A549 (cell line): ENCODE measurements at regions not wholly inside any gene's neighbourhood (a gene's known extent, or its start where the extent isn't known, plus 50 kb on each side); places are given as distances from the start of the nearest gene placed in this dataset.
A peak's percentile ranks its signal among the peaks of the same experiment; 100 is the strongest.

Experiments used
- ATAC-seq, 2 experiments: fragments of 200-7000 bp in 1 of 2; fragments of >200 bp in 1 of 2; cut with Nextera tagmentation in 1 of 2; cut with Tn5 transposase in 1 of 2; 3 replicates each; pipeline versions ENCODE4 v1.8.0 to v1.9.1; 2018 to 2020; ENCODE audit warnings: mild to moderate bottlenecking in 1 of 2, moderate library complexity in 1 of 2
- CTCF ChIA-PET: fragments of 300-600 bp; sonication (Branson Sonifier 250); formaldehyde crosslinking; extraction: SDS; loops from one replicate; lab custom pipeline; 2021; ENCODE audit warnings: antibody characterized with exemption, inconsistent platforms; lab: Yijun Ruan, JAX
- POLR2A ChIA-PET: fragments of 350-600 bp; formaldehyde crosslinking; extraction: SDS; loops from one replicate; lab custom pipeline; 2021; ENCODE audit warnings: antibody characterized with exemption, inconsistent platforms; lab: Yijun Ruan, JAX
- DNase-seq, 2 experiments: peaks; one replicate each; pipeline versions ENCODE4 v3.0.0 to v3.0.0-alpha.2; 2011 to 2016; ENCODE audit warnings: low read depth in 1 of 2, low spot score in 1 of 2
- FAIRE-seq: peaks from 2 replicates; lab custom pipeline; 2011; peaks lifted over from hg19 to GRCh38; lab: Jason Lieb, UNC
- H3K27ac ChIP-seq, 2 experiments: fragments of >200 bp; sonication (Bioruptor Twin); formaldehyde crosslinking; 3 replicates each; pipeline ENCODE4 v1.5.1; 2016 to 2017
- H3K4me1 ChIP-seq: fragments of >200 bp; sonication (Bioruptor Twin); formaldehyde crosslinking; 3 replicates; pipeline ENCODE4 v1.6.1; 2016
- H3K4me2 ChIP-seq: fragments of >200 bp; sonication (Bioruptor Twin); formaldehyde crosslinking; 3 replicates; pipeline ENCODE4 v1.6.1; 2016
- H3K4me3 ChIP-seq: fragments of >200 bp; sonication (Bioruptor Twin); formaldehyde crosslinking; 3 replicates; pipeline ENCODE4 v1.5.1; 2016
- H3K9me3 ChIP-seq: fragments of >200 bp; sonication (Bioruptor Twin); formaldehyde crosslinking; 3 replicates; pipeline ENCODE4 v1.6.1; 2016
- BCL3 ChIP-seq: fragments of >200 bp; sonication (Bioruptor Twin); formaldehyde crosslinking; IDR thresholded peaks from 3 replicates; pipeline ENCODE4 v1.6.1; 2016
- CBX2 ChIP-seq: fragments of 200-600 bp; sonication (generic); IDR thresholded peaks from 2 replicates; pipeline ENCODE4 v1.6.1; 2016; ENCODE audit warnings: low read depth, mild to moderate bottlenecking, borderline replicate concordance
- CEBPB ChIP-seq, 2 experiments: fragments of >200 bp in 1 of 2; sonication (Bioruptor Twin) in 1 of 2; formaldehyde crosslinking in 1 of 2; IDR thresholded peaks; 2 replicates each; pipeline ENCODE4 v1.6.1; 2012 to 2016
- CHD2 ChIP-seq: fragments of 150-350 bp; IDR thresholded peaks from 2 replicates; pipeline ENCODE4 v1.6.1; 2014; ENCODE audit warnings: low read length; ENCODE audit not compliant: partially characterized antibody
- EHMT2 ChIP-seq: fragments of 200-600 bp; sonication (generic); IDR thresholded peaks from 2 replicates; pipeline ENCODE4 v1.6.1; 2016; ENCODE audit warnings: antibody characterized with exemption, low read depth, mild to moderate bottlenecking, moderate library complexity
- EP300 ChIP-seq, 2 experiments: fragments of >200 bp; sonication (Bioruptor Twin); formaldehyde crosslinking; IDR thresholded peaks; 2 replicates in 1 of 2; 3 replicates in 1 of 2; pipeline ENCODE4 v1.6.1; 2016 to 2017
- ESRRA ChIP-seq: fragments of 150-350 bp; IDR thresholded peaks from 2 replicates; pipeline ENCODE4 v1.6.1; 2014; ENCODE audit warnings: mild to moderate bottlenecking, low read length, borderline replicate concordance
- FOSB ChIP-seq: fragments of 250-450 bp; sonication (Bioruptor Pico); IDR thresholded peaks from 2 replicates; pipeline ENCODE4 v1.5.0; 2020; ENCODE audit warnings: mild to moderate bottlenecking, moderate library complexity
- HDAC2 ChIP-seq: fragments of 200-600 bp; sonication (generic); IDR thresholded peaks from 2 replicates; pipeline ENCODE4 v1.6.1; 2016
- HMGXB4 ChIP-seq: fragments of 250-450 bp; sonication (Bioruptor Pico); IDR thresholded peaks from 2 replicates; pipeline ENCODE4 v1.5.0; 2021; ENCODE audit warnings: mild to moderate bottlenecking, moderate library complexity, borderline replicate concordance
- JUN ChIP-seq, 2 experiments: fragments of >200 bp; sonication (Bioruptor Twin); formaldehyde crosslinking; IDR thresholded peaks; 2 replicates in 1 of 2; 3 replicates in 1 of 2; pipeline ENCODE4 v1.6.1; 2016 to 2017
- JUNB ChIP-seq: fragments of >200 bp; sonication (Bioruptor Twin); formaldehyde crosslinking; IDR thresholded peaks from 2 replicates; pipeline ENCODE4 v1.6.1; 2016
- KDM1A ChIP-seq: fragments of 200-600 bp; sonication (generic); IDR thresholded peaks from 2 replicates; pipeline ENCODE4 v1.6.1; 2016; ENCODE audit warnings: low read depth, mild to moderate bottlenecking
- MAFK ChIP-seq: fragments of 450-650 bp; IDR thresholded peaks from 2 replicates; pipeline ENCODE4 v1.6.1; 2014; ENCODE audit not compliant: partially characterized antibody
- NPAS2 ChIP-seq: fragments of 250-450 bp; sonication (Bioruptor Pico); IDR thresholded peaks from 2 replicates; pipeline ENCODE4 v1.8.0; 2022; ENCODE audit warnings: mild to moderate bottlenecking, moderate library complexity, borderline replicate concordance
- PHF8 ChIP-seq: fragments of 200-600 bp; sonication (generic); IDR thresholded peaks from 2 replicates; pipeline ENCODE4 v1.6.1; 2016; ENCODE audit warnings: low read depth, mild to moderate bottlenecking, antibody characterized with exemption, moderate library complexity, borderline replicate concordance
- POLR2AphosphoS2 ChIP-seq: conservative IDR thresholded peaks from 2 replicates; pipeline ENCODE4 v1.6.1; 2012; ENCODE audit warnings: low read length, improper control_type of control experiment, inconsistent platforms
- RAD21 ChIP-seq, 2 experiments: fragments of >200 bp in 1 of 2; sonication (Bioruptor Twin) in 1 of 2; formaldehyde crosslinking in 1 of 2; IDR thresholded peaks in 1 of 2; conservative IDR thresholded peaks in 1 of 2; 2 replicates in 1 of 2; 3 replicates in 1 of 2; pipeline ENCODE4 v1.6.1; 2012 to 2018; ENCODE audit warnings: inconsistent platforms in 1 of 2
- REST ChIP-seq: fragments of 200-600 bp; sonication (generic); IDR thresholded peaks from 2 replicates; pipeline ENCODE4 v1.6.1; 2016; ENCODE audit warnings: antibody characterized with exemption, mild to moderate bottlenecking, moderate library complexity
- TP53 ChIP-seq: fragments of 250-450 bp; sonication (Bioruptor Pico); IDR thresholded peaks from 2 replicates; pipeline ENCODE4 v1.5.0; 2021; ENCODE audit warnings: mild to moderate bottlenecking, moderate library complexity
- ZC3H11A ChIP-seq: fragments of 450-650 bp; IDR thresholded peaks from 2 replicates; pipeline ENCODE4 v1.6.1; 2014; ENCODE audit warnings: antibody characterized with exemption, mild to moderate bottlenecking
- WGBS: methylation state at CpG from one replicate; pipeline ENCODE4 v1.1.6; 2017; ENCODE audit errors: missing lambda C conversion rate; 5-methylcytosine and 5-hydroxymethylcytosine counted together
- TF ChIP-seq, protein P1 (sequence below): fragments of >200 bp; sonication (Bioruptor Twin); formaldehyde crosslinking; IDR thresholded peaks from 3 replicates; pipeline ENCODE4 v1.5.1; 2016
- TF ChIP-seq, protein P2 (sequence below): fragments of 250-450 bp; sonication (Bioruptor Pico); IDR thresholded peaks from 2 replicates; pipeline ENCODE4 v1.5.0; 2020; ENCODE audit warnings: low read depth, mild to moderate bottlenecking, moderate library complexity
- TF ChIP-seq, protein P3 (sequence below): IDR thresholded peaks from 2 replicates; pipeline ENCODE4 v1.6.1; 2012

- H3K4me3 ChIP-seq, result no peak overlapping the region
- peaks cover 10% of the 10 kb centered on the region; the same call in 2 of the 3 replicates for H3K4me1 ChIP-seq
- 73% methylated on average over 5 of the region's 7 CpGs for WGBS
- peaks cover 7% of the 10 kb centered on the region; the same call in 1 of the 3 replicates for H3K9me3 ChIP-seq
- TF ChIP-seq HDAC2, result no peak
- no peak for TF ChIP-seq JUNB
- TF ChIP-seq POLR2AphosphoS2, result no peak
- no peak for TF ChIP-seq JUN (IDR thresholded peaks at IDR 0.05)
- TF ChIP-seq CHD2, result no peak
- TF ChIP-seq CBX2, result no peak
- TF ChIP-seq BCL3, result no peak
- TF ChIP-seq REST, result no peak
- no peak for TF ChIP-seq FOSB
- TF ChIP-seq MAFK, result no peak
- TF ChIP-seq EHMT2, result no peak
- TF ChIP-seq PHF8, result no peak
- TF ChIP-seq, protein P1, sequence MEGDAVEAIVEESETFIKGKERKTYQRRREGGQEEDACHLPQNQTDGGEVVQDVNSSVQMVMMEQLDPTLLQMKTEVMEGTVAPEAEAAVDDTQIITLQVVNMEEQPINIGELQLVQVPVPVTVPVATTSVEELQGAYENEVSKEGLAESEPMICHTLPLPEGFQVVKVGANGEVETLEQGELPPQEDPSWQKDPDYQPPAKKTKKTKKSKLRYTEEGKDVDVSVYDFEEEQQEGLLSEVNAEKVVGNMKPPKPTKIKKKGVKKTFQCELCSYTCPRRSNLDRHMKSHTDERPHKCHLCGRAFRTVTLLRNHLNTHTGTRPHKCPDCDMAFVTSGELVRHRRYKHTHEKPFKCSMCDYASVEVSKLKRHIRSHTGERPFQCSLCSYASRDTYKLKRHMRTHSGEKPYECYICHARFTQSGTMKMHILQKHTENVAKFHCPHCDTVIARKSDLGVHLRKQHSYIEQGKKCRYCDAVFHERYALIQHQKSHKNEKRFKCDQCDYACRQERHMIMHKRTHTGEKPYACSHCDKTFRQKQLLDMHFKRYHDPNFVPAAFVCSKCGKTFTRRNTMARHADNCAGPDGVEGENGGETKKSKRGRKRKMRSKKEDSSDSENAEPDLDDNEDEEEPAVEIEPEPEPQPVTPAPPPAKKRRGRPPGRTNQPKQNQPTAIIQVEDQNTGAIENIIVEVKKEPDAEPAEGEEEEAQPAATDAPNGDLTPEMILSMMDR, result no peak
- no peak for TF ChIP-seq NPAS2 (CRISPR knock-in tag)
- no peak for TF ChIP-seq ESRRA
- FAIRE-seq, result no peak
- ATAC-seq, result peak; percentile 43 to 54; a peak in 4 of 6 replicates
- no peak for DNase-seq
- CTCF ChIA-PET, result interaction anchor here (0.7 to 1.3 kb wide), 3 partner anchors 10 to 222 kb away, joined by 3 read pairs; no protein-coding TSS in a partner anchor
- peak overlapping the region; percentile 46; the same call in 1 of the 3 replicates for H3K4me2 ChIP-seq
- no peak overlapping the region for H3K27ac ChIP-seq
- POLR2A ChIA-PET, result no interaction called here
These were observed 66.2 kb upstream of the IYD start for GRCh38 chr6:150302520-150303176.

DNA sequence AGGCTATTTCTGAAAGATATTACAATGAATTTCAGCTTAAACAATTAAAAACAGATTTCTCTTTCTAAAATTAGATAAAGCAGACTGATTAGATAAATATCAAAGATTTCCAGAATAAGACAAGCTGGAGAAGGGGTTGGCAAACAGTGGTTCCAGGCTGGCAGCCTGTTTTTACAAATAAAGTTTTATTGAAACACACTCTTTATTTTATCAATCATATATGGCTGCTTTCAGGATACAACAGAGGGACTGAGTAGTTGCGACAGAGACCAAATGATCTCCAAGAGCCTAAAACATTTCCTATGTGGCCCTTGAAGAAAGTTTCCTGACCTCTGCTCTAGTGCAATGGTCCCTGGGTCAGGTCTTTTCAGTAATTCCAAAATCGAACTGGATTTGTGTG, 65.6 kb upstream of the IYD start:
- ATAC-seq (no peak), FAIRE-seq (no peak), DNase-seq (no peak)
- POLR2A ChIA-PET, result no interaction called here
- Histone ChIP-seq H3K9me3 (0 out of 3 replicates have a peak, but pooled peaks cover under 1% of the 10 kb centered on the region), H3K4me1 (peaks cover 10% of the 10 kb centered on the region; the same call in 2 of the 3 replicates), H3K27ac (no peak overlapping the region), H3K4me3 (no peak overlapping the region), H3K4me2 (no peak overlapping the region)
- CTCF ChIA-PET, result interaction anchor here (1.0 kb wide), 1 partner anchor 10 kb away, joined by 3 read pairs; no protein-coding TSS in a partner anchor
- TF ChIP-seq KDM1A, result no peak
- TF ChIP-seq ZC3H11A, result no peak
- TF ChIP-seq BCL3, result no peak
- no peak for TF ChIP-seq HMGXB4
- no peak for TF ChIP-seq CBX2
- TF ChIP-seq JUN (IDR thresholded peaks at IDR 0.05), result no peak
- TF ChIP-seq, protein P2, sequence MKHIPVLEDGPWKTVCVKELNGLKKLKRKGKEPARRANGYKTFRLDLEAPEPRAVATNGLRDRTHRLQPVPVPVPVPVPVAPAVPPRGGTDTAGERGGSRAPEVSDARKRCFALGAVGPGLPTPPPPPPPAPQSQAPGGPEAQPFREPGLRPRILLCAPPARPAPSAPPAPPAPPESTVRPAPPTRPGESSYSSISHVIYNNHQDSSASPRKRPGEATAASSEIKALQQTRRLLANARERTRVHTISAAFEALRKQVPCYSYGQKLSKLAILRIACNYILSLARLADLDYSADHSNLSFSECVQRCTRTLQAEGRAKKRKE (CRISPR knock-in tag), result no peak
- no peak for TF ChIP-seq EP300 (IDR thresholded peaks at IDR 0.05)
- TF ChIP-seq CEBPB (IDR thresholded peaks at IDR 0.05), result no peak
- no peak for TF ChIP-seq TP53
- TF ChIP-seq RAD21 (conservative IDR thresholded peaks at IDR 0.05 in 1 of 2, IDR thresholded peaks at IDR 0.05 in 1 of 2), result no peak
- TF ChIP-seq, protein P3, sequence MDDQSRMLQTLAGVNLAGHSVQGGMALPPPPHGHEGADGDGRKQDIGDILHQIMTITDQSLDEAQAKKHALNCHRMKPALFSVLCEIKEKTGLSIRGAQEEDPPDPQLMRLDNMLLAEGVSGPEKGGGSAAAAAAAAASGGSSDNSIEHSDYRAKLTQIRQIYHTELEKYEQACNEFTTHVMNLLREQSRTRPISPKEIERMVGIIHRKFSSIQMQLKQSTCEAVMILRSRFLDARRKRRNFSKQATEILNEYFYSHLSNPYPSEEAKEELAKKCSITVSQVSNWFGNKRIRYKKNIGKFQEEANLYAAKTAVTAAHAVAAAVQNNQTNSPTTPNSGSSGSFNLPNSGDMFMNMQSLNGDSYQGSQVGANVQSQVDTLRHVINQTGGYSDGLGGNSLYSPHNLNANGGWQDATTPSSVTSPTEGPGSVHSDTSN, result no peak
- 50% methylated on average over 2 of the region's 2 CpGs for WGBS
